Fibroblast of skin of right quadriceps (primary cell): ENCODE measurements at regions not wholly inside any gene's neighbourhood (a gene's known extent, or its start where the extent isn't known, plus 50 kb on each side); places are given as distances from the start of the nearest gene placed in this dataset.
"Not testable (repeated sequence)": the region's sequence is repeated elsewhere in the genome, so short reads cannot be mapped to it uniquely, and the experiment has no call there.

Experiments used
- DNase-seq: peaks from one replicate; pipeline ENCODE4 v3.0.0-alpha.2; 2013

DNA sequence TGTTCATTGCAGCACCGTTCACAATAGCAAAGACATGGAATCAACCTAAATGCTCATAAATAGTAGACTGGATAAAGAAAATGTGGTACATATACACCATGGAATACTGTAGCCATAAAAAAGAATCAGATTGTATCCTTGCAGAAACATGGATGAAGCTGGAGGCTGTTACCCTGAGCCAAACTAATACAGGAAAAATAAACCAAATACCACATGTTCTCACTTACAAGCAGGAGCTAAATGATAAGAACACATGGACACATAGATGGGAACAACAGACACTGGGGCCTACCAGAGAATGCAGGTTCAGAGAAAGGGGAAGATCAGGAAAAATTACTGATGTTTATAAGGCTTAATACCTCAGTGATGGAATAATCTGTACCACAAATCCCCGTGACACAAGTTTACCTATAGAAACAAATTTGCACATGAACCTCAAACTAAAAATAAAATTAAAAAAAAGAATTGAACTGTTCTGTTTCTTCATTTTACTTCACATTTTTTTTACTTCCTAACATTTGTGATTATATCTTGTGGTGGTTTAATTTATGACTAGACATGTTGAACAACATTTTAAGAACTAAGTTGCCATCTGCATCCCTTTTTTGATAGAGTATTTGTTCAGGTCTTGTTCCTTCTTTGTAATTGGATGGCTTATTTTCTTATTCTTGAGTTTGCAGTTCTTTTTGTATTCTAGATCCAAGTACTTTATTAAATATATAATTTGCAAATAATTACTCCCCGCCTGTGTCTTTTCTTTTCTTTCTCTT lies 835.2 kb downstream of the FSCB start:
- no peak for DNase-seq

DNA sequence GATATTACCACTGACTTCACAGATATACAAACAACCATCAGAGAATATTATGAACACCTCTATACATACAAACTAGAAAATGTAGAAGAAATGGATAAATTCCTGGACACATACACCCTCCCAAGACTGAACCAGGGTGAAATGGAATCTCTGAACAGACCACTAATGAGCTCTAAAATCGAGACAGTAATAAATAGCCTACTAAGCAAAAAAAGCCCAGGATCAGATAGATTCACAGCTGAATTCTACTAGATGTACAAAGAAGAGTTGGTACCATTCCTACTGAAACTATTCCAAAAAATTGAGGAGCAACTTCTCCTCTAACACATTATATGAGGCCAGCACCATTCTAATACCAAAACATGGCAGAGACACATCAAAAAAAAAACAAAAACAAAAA lies 837.7 kb downstream of the FSCB start:
- DNase-seq, result no peak

DNA sequence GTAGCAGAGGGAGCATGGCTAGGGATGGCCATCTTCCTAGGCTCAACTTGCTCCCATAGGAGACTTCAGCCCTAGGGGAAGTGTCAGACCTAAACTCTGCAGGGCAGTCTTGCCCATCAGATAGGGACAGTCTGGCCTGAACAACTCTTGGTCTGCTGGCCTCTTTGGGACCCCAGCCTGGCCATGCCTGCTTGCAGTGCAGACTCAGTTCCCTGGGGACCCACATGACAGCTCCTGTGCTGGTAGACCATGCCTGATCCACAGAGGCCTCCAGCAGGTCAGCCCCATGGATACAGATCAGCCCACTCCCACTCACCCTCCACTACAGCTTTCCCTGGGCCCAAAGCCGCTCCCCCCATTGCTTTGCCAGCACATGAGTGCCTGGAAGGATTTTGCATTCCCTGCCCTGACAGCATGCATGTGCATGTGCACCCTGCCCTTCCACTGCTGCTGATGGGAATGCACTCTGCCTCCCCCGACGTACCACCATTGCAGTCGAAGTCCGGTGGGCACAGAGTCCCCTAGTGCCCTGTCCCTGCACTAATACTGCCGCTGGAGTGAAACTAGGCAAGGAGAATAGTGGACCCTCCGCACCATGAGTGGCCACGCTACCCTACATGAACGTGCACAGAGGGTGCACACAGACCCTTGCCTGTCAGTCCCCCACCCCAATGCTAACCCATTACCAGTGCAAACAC lies 841.4 kb downstream of the FSCB start:
- no peak for DNase-seq

DNA sequence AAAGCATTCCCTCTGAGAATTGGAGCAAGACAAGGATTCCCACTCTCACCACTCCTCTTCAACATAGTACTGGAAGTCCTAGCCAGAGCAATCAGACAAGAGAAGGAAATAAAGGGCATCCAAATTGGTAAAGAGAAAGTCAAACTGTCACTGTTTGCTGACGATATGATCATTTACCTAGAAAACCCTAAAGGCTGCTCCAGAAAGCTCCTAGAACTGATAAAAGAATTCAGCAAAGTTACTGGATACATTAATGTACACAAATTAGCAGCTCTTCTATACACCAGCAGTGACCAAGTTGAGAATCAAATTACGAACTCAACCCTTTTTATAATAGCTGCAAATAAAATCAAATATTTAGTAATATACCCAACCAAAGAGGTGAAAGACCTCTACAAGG lies 851.9 kb downstream of the FSCB start:
- not testable (repeated sequence) for DNase-seq

DNA sequence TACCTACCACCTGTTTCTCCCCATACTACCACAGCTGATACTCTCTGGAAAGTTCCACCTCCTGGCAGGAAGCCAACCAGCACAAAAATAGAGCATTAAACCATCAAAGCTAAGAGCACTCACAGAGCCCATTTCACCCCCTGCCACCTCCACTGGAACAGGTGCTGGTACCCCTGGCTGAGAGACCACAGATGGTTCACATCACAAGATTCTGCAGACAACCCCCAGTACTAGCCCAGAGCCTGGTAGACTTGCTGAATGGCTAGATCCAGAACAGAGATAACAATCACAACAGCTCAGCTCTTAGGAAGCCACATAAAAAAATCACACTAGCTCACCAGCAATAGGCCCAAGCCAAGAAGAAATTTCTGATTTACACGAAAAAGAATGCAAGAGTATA lies 855.2 kb downstream of the FSCB start:
- DNase-seq, result no peak

DNA sequence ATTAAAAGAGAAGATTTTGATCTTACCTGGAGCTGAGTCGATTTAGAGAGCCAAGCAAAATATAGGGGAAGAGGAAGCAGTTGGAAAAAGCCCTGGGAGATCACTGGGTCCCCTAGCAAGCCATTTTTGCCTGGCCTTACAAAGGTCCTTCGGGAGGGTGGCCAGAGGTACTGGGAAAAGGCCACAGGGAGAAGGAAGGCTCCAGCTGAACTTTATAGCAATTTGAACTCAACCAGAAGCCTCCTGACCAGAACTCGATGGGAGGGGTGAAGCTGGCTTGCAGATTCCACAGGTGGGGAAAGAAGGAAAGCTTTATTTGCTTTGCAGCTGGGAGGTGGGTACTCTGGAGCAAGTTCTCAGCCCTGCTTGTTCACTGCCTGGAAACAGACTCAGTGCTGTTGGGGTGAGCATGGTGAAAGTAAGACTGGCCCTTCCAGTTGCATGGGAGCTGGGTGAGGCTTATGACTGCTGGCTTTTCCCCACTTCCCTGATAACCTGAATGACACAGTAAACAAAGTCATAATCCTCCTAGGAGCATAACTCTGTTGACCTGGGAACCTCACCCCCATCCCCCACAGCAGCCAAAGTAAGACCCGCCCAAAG lies 855.8 kb downstream of the FSCB start:
- DNase-seq, result no peak

DNA sequence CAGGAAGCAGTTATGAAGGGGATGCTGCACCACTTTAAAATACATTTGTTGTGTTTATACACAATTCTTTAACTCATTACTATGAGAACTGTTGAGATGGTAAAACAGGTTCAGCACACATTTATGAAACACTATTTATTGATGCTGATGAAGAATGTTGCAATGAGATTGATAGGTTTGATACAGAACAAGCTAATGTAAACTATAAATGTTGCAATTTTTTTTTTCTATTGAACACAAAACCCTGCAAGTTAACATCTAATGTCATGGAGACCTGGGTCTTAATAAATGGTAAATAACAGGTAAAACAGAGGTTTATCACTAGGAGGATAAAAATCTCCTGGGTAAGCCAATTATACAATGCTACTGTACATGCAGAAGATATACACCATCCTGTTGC lies 857.6 kb downstream of the FSCB start:
- DNase-seq, result no peak

DNA sequence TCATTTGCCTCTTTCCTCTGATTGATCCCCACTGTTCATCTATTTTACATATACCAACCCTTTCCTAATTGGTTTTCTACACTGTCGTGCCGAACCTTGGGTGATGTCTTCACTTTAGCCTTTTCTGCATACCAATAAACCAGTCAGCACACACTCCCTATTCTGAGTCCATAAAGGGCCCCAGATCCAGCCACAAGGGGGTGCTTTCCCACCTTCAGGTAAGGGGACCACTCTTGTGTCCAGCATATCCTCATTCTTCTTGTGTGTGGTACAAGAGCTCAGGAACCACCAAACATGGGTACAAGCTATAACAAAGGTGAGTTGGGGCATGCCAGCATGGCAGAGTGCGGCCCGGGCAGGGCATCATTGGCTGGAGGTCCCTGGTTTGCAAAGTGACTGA lies 859.8 kb downstream of the FSCB start:
- DNase-seq, result no peak

DNA sequence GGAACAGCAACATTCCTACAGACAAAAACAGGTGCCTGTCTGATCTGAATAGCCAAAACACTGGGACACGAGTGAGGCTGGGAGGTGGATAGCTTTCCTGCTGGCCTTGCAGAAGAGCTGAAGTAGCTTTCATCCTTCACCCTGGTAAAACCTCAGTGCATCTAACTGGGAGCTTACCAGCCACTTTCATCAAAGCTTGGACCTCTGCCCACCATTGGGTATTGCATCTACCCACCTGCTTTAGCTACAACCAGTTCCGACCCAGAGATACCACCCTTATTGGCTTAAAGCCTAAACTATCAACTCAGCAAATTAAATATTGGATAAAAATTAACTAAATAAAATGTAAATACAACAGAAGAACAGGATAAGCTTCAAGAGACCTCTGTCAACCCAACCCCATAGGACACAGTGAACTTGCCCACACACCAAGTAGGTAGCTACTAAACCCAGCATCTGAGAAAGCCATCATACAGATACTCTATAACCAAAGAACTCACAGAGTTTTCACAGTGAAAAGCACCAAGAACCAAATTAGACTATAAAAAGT lies 866.3 kb downstream of the FSCB start:
- no peak for DNase-seq

DNA sequence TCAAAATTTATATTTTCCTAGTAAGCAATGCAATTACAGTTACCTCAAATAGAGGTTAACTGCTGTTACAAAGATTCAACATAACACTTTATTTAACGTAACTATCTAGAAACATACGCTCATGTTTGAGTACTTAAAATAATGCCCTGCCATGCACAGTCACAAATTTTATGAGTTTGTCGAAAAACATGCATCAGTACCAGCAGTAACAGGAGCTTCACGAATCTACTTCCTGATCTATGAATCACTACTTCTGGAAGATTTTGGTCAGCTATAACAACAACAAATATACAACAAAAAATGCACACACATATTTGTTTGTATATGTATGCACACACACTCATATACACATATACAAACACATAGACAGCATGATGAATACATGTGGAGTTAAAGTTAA lies 881.8 kb downstream of the FSCB start:
- DNase-seq, result no peak

DNA sequence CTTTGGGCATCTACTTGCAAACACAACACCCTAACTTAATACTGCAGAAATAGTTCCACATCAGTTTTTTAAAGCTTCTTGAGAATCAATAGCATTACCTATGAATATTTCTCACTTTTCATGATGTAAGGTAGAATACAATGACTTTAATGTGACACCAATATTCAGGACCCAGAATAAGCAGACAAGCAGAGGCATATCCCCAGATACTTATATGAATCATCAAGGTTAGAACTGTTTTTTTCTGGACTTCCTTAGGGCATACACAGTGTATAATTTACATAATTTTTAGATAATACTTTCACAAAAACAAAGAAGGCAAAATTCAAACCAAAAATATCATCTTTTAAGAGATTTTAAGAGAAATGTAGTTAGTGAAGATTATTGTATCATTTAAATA lies 885.8 kb downstream of the FSCB start:
- no peak for DNase-seq

DNA sequence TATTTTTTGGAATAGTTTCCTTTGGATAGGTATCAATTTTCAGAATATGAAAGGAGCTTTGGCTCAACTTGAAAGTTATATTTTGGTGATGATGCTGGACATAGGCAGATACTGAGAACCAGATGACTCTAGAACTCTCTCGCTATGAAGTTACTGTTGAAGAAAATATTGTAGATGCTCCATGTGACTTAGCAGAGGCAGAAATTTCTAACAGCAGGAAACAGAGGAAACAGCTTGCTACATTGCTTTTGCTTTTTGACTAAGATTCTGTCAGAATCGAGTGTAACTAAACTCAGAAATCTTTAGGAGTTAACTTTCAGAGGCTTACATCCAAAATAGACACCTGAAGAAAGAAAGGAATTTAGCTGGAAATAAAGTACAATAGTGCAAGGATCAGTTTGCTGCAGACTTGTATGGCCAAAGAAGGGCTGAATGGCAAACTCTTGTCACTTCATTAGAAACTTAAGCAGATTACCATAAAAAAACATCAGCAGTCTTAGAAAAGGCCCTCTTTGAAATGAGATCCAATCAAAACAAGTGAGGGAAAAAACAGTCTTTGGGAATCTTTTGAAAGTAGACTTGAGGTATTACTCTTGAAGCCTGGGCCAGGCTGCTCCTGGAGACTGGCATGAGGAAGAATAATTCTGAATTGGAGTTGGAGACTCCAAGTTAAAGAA lies 911.8 kb downstream of the FSCB start:
- no peak for DNase-seq

DNA sequence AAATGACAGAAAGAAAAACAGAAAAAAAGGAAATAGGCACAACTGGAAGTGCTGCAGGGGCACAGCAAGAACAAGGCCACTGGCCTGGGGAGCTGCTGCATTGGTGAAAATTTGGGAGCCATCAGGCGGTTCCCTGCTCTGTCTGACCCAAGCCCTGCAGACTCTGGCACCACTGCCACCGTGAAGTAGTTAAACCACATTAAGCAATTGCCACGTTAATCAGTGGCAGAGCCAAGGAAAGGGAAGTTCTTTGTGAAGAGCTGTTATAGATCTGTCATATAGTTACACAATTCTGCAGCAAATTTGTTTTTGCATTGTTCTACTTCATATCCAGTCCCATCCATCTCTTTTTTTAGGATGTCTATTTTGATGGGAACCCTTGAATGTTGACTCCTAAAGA lies 915.3 kb downstream of the FSCB start:
- no peak for DNase-seq

DNA sequence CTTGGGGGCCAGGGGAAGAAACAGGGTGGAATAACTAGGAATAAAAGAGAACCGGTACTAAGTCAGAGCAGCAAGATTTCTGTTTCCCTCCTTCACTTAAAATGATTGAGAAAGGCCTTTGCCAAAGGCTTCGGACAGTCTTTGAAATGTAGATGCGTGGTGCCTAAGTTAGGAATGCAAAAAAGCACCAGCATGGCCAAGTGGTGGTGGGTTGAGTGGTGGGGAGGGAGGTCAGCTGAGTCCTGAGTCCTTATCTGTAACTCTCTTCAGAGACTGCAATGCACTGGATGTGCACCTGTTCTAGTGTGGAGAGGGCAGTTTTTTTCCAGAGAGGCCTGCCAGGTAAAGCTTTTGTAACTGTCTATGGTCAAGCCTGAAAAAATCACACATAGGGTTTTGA lies 919.9 kb downstream of the FSCB start:
- DNase-seq, result no peak

DNA sequence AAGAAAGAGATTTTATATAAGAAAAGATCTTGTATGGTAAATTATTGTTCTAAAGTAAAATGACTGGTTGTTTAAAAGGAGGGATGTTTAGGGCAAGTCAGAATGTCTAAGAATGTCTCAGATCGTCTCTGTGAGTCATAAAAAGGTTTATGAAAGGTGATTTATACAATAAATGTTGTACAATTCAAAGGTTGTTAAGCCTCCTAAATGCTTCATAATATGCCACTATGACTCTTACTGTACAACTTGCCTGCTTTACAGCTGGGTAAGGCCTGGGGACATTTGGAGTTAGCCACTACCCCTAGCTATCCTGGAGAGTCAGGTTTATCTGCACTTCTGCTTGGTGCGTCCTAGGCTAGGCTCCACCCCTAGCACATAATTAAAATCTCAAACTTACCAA lies 927.4 kb downstream of the FSCB start:
- DNase-seq, result no peak

DNA sequence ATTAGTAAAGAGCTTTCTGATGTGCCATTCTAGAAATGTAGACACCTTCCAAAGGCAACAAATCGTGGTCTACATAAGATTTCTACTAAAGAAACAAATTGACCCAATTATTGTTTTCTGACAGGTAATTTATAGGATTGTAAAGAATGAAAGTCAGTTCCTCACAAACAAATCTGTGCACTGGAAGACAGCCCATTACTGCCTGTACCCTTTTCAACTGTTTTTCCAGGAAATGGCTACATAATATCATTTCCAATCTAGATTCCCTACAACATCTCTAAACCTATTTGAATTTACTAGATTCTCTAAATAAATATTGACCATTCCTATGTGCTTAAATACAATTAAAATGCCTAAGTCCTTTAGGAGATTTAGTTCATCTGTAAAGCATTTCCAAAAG lies 939.1 kb downstream of the FSCB start:
- DNase-seq, result no peak

DNA sequence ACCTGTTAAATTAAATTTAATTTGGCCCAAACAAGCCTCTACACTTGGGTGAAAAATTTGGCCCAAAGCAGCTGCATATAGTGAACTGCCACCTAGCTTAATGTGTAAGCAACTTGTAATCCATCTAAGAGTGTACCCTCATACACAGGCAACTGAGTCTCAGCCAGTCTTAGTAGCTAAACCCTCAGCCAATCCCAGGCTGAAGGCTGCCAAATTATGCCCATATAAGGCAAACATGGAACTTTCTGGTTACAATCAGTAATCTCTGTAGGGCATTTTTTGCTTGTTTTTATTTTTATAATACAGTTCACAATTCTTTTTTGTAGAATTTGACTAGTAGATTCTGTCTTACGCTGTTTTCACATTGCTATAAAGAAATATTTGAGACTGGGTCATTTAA lies 958.7 kb downstream of the FSCB start:
- no peak for DNase-seq

DNA sequence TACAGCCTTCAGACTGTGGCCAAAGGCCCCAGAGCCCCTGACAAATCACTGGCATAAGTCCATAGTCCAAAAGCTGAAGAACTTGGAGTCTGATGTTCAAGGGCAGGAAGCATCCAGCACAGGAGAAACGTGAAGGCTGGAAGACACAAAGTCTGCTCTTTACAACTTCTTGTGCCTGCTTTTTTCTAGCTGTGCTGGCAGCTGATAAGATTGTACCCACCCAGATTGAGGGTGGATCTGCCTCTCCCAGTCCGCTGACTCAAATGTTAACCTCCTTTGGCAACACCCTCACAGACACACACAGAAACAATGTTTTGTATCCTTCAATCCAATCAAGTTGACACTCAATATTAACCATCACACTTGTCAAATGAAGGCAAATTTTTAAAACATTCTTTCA lies 959.5 kb downstream of the FSCB start:
- not testable (repeated sequence) for DNase-seq

DNA sequence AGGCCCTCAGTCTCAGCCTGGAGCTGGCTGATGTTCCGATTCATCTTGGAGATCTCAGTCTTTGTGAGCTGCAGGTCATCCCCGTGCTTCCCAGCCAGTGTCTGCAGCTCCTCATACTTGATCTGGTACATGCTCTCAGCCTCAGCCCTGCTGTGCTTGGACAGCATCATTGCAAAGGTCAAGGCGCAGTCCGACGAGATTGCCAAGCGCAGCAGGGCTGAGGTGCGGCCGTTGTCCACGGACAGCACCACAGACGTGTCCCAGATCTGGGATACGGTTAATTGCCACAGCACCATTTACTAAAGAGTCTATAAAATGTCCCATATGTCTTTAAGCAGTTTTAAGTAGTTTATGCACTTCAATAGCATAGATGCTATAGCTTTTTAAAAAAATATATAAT lies 965.7 kb downstream of the FSCB start:
- DNase-seq, result no peak

DNA sequence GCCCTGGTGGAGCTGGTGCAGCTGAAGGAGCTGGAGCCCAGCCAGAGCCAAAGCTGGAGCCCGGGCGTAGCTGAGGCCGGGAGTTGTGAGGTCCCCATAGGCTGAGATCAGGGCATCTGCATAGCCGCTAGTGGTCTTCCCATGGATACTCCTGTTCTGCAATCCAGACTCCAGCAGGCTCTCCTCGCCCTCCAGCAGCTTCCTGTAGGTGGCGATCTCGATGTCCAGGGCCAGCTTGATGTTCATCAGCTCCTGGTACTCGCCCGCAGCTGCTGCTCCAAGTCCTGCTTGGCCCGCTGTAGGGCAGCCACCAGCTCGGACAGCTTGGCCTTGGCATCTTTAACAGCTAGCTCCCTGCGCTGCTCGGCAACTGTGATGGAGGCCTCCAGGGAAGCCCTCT lies 966.1 kb downstream of the FSCB start:
- DNase-seq, result no peak

DNA sequence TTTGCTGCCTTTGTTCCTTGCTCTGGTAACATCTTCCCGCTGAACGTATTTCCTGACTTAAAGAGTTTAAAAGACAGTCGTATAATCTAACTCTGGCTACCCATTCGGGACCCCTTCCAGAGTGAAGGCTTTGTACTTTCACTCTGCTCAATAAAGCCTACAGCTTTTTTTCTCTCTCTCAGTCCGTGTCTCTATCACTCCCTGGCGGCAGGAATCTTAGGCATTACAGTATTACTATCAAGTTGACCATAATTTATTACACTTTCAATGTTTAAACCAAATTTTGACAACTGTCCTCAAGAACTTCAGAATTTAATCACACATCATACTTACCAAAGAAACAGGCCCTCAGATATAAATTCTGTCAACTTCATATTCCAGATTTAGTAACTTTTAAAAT lies 967.9 kb downstream of the FSCB start:
- DNase-seq, result peak; percentile 2

DNA sequence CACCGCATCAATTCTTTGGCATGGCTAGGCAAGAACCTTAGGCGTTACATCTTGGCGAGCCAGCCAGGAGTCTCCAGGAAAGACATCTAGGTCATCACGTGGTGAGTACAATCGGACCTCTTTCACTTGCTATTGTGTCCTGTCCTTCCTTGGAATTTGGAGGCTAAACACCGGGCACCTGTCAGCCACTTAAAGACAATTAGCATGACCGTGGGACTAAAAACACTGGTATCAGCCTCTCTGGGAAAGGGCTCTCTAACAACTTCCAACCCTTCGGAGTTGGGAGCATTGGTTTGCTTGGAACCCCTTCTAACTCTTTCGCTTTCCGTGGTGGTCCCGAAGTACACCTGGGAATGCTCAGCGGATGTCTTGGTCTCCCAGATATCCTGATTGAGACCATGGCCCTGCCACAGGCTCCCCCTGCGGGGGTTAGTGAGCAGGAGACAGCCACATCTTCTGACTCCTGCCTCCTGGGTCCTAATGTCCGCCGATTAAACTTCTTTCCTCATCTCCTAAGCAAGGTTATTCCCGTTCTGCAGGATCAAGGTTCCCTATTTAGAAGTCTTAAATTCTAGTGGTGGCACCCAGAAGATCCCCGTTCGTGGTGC lies 971.7 kb downstream of the FSCB start:
- DNase-seq, result no peak

DNA sequence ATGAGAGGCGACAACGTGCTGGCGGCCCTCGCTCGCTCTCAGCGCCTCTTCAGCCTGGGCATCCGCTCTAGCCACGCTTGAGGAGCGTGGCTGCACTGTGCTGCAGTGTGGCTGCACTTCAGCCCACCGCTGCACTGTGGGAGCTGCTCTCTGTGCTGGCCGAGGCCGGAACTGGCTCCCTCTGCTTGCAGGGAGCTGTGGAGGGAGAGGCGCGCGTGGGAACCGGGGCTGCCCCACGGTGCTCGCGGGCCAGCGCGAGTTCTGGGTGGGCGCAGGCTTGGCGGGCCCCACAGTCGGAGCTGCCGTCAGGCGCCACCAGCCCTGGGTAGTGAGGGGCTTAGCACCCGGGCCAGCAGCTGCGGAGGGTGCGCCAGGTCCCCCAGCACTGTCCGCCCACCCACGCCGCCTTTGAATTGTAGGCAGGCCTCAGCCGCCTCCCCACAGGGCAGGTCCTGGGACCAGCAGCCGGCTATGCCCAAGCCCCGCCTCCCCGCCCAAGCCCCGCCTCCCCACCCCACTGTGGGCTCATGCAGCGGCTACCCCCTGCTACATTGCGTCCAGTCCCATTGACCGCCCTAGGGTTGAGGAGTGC lies 974.2 kb downstream of the FSCB start:
- DNase-seq, result no peak
